ENCODE measurements at regions not wholly inside any gene's neighbourhood (a gene's known extent, or its start where the extent isn't known, plus 50 kb on each side); places are given as distances from the start of the nearest gene placed in this dataset.
A peak's percentile ranks its signal among the peaks of the same experiment; 100 is the strongest.

GRCh38 chr12:58529897-58530741, 390.2 kb downstream of the LRIG3 start:
- no peak for TF ChIP-seq RAD21 (IDR thresholded peaks at IDR 0.05; ENCODE audit: low read depth)
- TF ChIP-seq TCF12 (IDR thresholded peaks at IDR 0.05; ENCODE audit: low read depth): no peak
- no peak for TF ChIP-seq EGR1 (IDR thresholded peaks at IDR 0.05)
- TF ChIP-seq, protein P1, sequence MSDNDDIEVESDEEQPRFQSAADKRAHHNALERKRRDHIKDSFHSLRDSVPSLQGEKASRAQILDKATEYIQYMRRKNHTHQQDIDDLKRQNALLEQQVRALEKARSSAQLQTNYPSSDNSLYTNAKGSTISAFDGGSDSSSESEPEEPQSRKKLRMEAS (IDR thresholded peaks at IDR 0.05): no peak
- no peak for TF ChIP-seq CEBPB (IDR thresholded peaks at IDR 0.05)
- no peak for TF ChIP-seq REST (IDR thresholded peaks at IDR 0.05; ENCODE audit: low read depth)
- TF ChIP-seq EP300 (IDR thresholded peaks at IDR 0.05; ENCODE audit: borderline replicate concordance): 0 out of 2 replicates have a peak, but pooled peaks have one; percentile 16
- TF ChIP-seq TEAD4 (IDR thresholded peaks at IDR 0.05): peak; percentile 70
- no peak for TF ChIP-seq YY1 (IDR thresholded peaks at IDR 0.05; ENCODE audit: low read depth)
- no peak for TF ChIP-seq CREB1 (IDR thresholded peaks at IDR 0.05; ENCODE audit: low read depth)
- TF ChIP-seq NFIC (IDR thresholded peaks at IDR 0.05): no peak

All from Ishikawa (cell line).